ENCODE measurements at regions not wholly inside any gene's neighbourhood (a gene's known extent, or its start where the extent isn't known, plus 50 kb on each side); places are given as distances from the start of the nearest gene placed in this dataset.

DNA sequence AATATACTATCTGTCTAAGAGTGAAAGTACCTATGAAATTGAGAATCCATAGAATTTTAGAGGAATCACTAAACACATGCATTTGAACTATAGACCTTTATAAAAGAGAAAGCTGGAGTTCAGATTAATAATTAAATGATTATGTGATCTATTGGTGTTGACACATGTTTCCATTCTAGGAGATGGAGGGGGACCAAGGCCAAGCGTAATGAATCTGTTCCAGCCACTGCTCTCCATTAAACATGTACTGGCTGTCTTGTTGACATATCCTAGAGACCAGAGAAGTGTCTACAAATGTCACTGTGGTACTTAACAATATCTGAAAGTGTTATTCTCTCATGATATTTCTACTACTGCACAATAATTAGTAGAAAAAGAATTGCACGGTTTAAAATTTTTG is 432.4 kb downstream of the BMP2 start:
- Histone ChIP-seq H3K27me3 (ENCODE audit: insufficient read depth, low read length) (no peaks in the 10 kb centered on the region), H3K4me1 (ENCODE audit: control insufficient read depth in 1 of 2, insufficient read depth in 2 of 2, low read length in 2 of 2) (no peaks in the 10 kb centered on the region), H4K12ac (ENCODE audit: low read depth, low read length) (no peak overlapping the region), H3K4me3 (ENCODE audit: low read depth, low read length) (no peak overlapping the region), H4K91ac (ENCODE audit: low read depth, low read length) (no peak overlapping the region), H3K9ac (ENCODE audit: low read length) (no peak overlapping the region), H3K18ac (ENCODE audit: low read length) (no peak overlapping the region), H3K9me3 (ENCODE audit: insufficient read depth, low read depth, low read length) (no peaks in the 10 kb centered on the region), H3K27ac (ENCODE audit: low read depth, low read length) (no peak overlapping the region), H2BK5ac (ENCODE audit: low read depth, low read length, poor library complexity) (no peak overlapping the region), H3K23ac (ENCODE audit: low read length) (no peak overlapping the region), H3K4ac (ENCODE audit: low read depth, low read length) (no peak overlapping the region), H3K79me1 (ENCODE audit: low read length) (no peaks in the 10 kb centered on the region), H2AFZ (ENCODE audit: insufficient read depth, low read length, poor library complexity) (no peak overlapping the region), H3K79me2 (ENCODE audit: control insufficient read depth, insufficient read depth, low read length, poor library complexity) (no peaks in the 10 kb centered on the region), H2BK12ac (ENCODE audit: low read length) (no peak overlapping the region), H3K36me3 (ENCODE audit: control insufficient read depth in 1 of 2, insufficient read depth in 2 of 2, low read length in 2 of 2) (no peaks in the 10 kb centered on the region), H4K8ac (ENCODE audit: low read depth, low read length) (no peak overlapping the region), H3K4me2 (ENCODE audit: low read length) (no peak overlapping the region), H3K14ac (ENCODE audit: low read length) (no peak overlapping the region), H2BK120ac (ENCODE audit: insufficient read depth, low read length, poor library complexity) (no peak overlapping the region), H2AK5ac (ENCODE audit: low read length) (no peak overlapping the region)
- DNase-seq = no peak
- no CpG with 5 or more reads among the region's 2 CpGs for WGBS (ENCODE audit: extremely low coverage, insufficient coverage, insufficient read length)

DNA sequence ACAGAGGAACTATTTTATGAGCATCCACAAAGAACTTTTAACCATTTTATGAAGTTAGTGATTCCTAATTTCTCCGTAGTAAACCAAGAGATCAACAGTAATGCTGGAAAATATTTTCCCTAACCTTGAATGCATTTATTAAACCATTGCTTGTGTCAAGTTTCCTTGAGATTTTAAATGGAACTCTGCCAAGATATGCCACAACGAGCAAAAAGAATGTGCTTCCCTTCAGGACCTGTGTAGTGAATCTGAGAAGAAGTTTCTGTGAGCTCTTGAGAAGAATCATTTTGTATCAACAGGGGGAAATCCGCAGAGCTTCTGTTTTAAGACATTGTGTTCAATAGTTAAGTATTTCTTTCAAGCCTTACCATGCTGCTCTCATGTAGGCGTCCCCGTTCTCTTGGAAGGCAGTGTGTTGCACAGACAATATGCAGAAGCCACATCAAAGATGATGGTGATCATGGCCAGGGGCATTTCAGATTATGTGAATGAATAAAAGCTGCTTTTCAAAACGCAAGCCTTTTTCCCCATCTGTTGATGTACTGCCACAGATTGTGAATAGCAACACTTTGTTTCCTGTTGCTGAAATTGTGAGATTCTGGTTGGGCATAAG is 439.8 kb downstream of the BMP2 start:
- Histone ChIP-seq H3K27me3 (ENCODE audit: insufficient read depth, low read length) (no peaks in the 10 kb centered on the region), H3K9me3 (ENCODE audit: insufficient read depth, low read depth, low read length) (no peaks in the 10 kb centered on the region), H2BK5ac (ENCODE audit: low read depth, low read length, poor library complexity) (no peak overlapping the region), H3K79me2 (ENCODE audit: control insufficient read depth, insufficient read depth, low read length, poor library complexity) (no peaks in the 10 kb centered on the region), H3K18ac (ENCODE audit: low read length) (no peak overlapping the region), H3K4me2 (ENCODE audit: low read length) (no peak overlapping the region), H3K79me1 (ENCODE audit: low read length) (no peaks in the 10 kb centered on the region), H3K9ac (ENCODE audit: low read length) (no peak overlapping the region), H2BK12ac (ENCODE audit: low read length) (no peak overlapping the region), H4K12ac (ENCODE audit: low read depth, low read length) (no peak overlapping the region), H3K27ac (ENCODE audit: low read depth, low read length) (no peak overlapping the region), H4K8ac (ENCODE audit: low read depth, low read length) (no peak overlapping the region), H3K4me3 (ENCODE audit: low read depth, low read length) (no peak overlapping the region), H4K91ac (ENCODE audit: low read depth, low read length) (no peak overlapping the region), H3K4ac (ENCODE audit: low read depth, low read length) (no peak overlapping the region), H2AK5ac (ENCODE audit: low read length) (no peak overlapping the region), H3K14ac (ENCODE audit: low read length) (no peak overlapping the region), H3K36me3 (ENCODE audit: control insufficient read depth in 1 of 2, insufficient read depth in 2 of 2, low read length in 2 of 2) (no peaks in the 10 kb centered on the region), H3K23ac (ENCODE audit: low read length) (no peak overlapping the region), H2BK120ac (ENCODE audit: insufficient read depth, low read length, poor library complexity) (no peak overlapping the region), H2AFZ (ENCODE audit: insufficient read depth, low read length, poor library complexity) (no peak overlapping the region), H3K4me1 (ENCODE audit: control insufficient read depth in 1 of 2, insufficient read depth in 2 of 2, low read length in 2 of 2) (no peaks in the 10 kb centered on the region)
- WGBS (ENCODE audit: extremely low coverage, insufficient coverage, insufficient read length) = no CpG with 5 or more reads among the region's 6 CpGs
- DNase-seq = no peak

DNA sequence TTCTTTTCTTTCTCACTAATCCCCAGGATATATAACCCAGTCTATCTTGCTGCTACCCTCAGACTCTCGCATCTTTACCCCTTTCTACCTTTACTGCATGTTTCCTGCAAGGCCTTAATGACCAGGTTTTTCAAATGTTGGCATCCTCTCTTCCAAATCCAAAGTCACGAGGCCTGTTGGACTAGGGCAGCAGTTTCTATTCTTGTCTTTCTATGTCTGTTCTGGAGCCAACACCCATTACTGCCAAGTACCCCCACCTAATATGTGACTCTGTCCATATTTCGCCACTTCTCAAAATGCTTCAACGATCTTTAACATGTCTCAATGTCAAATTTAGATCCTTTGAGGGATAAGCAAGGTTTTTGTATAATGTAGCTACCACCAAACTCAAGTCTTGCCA is 443.4 kb downstream of the BMP2 start:
- Histone ChIP-seq H2BK120ac (ENCODE audit: insufficient read depth, low read length, poor library complexity) (no peak overlapping the region), H3K79me1 (ENCODE audit: low read length) (no peaks in the 10 kb centered on the region), H3K27ac (ENCODE audit: low read depth, low read length) (no peak overlapping the region), H4K91ac (ENCODE audit: low read depth, low read length) (no peak overlapping the region), H2BK5ac (ENCODE audit: low read depth, low read length, poor library complexity) (no peak overlapping the region), H2BK12ac (ENCODE audit: low read length) (no peak overlapping the region), H3K27me3 (ENCODE audit: insufficient read depth, low read length) (no peaks in the 10 kb centered on the region), H3K79me2 (ENCODE audit: control insufficient read depth, insufficient read depth, low read length, poor library complexity) (no peaks in the 10 kb centered on the region), H4K8ac (ENCODE audit: low read depth, low read length) (no peak overlapping the region), H3K4me2 (ENCODE audit: low read length) (no peak overlapping the region), H3K36me3 (ENCODE audit: control insufficient read depth in 1 of 2, insufficient read depth in 2 of 2, low read length in 2 of 2) (no peaks in the 10 kb centered on the region), H2AFZ (ENCODE audit: insufficient read depth, low read length, poor library complexity) (no peak overlapping the region), H3K4ac (ENCODE audit: low read depth, low read length) (no peak overlapping the region), H3K23ac (ENCODE audit: low read length) (no peak overlapping the region), H3K18ac (ENCODE audit: low read length) (no peak overlapping the region), H4K12ac (ENCODE audit: low read depth, low read length) (no peak overlapping the region), H3K4me1 (ENCODE audit: control insufficient read depth in 1 of 2, insufficient read depth in 2 of 2, low read length in 2 of 2) (no peaks in the 10 kb centered on the region), H3K14ac (ENCODE audit: low read length) (no peak overlapping the region), H3K4me3 (ENCODE audit: low read depth, low read length) (no peak overlapping the region), H2AK5ac (ENCODE audit: low read length) (no peak overlapping the region), H3K9ac (ENCODE audit: low read length) (no peak overlapping the region), H3K9me3 (ENCODE audit: insufficient read depth, low read depth, low read length) (no peaks in the 10 kb centered on the region)
- no peak for DNase-seq
- no CpG with 5 or more reads among the region's 4 CpGs for WGBS (ENCODE audit: extremely low coverage, insufficient coverage, insufficient read length)

DNA sequence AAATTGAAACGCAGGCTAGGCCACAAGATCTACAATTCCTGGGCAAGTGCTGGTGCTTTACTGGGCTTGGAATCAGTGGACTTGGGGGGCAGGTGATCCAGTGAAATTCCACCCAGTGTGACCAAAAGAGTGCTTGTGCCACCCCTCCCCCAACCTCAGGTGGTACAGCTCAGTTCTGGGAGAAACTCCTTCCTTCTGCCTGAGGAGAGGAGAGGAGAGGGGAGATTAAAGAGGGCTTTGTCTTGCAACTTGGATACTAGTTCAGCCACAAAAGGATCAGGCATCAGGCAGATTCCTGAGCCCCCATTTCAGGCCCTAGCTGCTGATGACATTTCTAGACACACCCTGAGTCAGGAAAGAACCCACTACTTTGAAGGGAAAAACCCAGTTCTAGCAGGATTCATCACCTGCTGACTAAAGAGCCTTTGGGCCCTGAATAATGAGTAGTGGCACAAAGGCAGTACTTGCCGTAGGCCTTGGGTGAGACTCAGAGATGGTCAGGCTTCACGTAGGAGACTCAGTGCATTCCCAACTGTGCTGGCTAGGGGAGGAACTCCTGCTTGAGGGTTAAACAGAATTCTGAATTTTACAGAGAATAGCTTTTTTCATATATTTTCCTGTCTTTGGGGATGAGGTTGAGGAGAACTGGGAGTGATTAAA is 446.7 kb downstream of the BMP2 start:
- Histone ChIP-seq H3K14ac (ENCODE audit: low read length) (no peak overlapping the region), H3K79me1 (ENCODE audit: low read length) (no peaks in the 10 kb centered on the region), H3K27me3 (ENCODE audit: insufficient read depth, low read length) (no peaks in the 10 kb centered on the region), H3K9ac (ENCODE audit: low read length) (no peak overlapping the region), H2AFZ (ENCODE audit: insufficient read depth, low read length, poor library complexity) (no peak overlapping the region), H3K4ac (ENCODE audit: low read depth, low read length) (no peak overlapping the region), H4K91ac (ENCODE audit: low read depth, low read length) (no peak overlapping the region), H4K12ac (ENCODE audit: low read depth, low read length) (no peak overlapping the region), H2BK12ac (ENCODE audit: low read length) (no peak overlapping the region), H3K27ac (ENCODE audit: low read depth, low read length) (no peak overlapping the region), H2AK5ac (ENCODE audit: low read length) (no peak overlapping the region), H2BK5ac (ENCODE audit: low read depth, low read length, poor library complexity) (no peak overlapping the region), H3K23ac (ENCODE audit: low read length) (no peak overlapping the region), H3K79me2 (ENCODE audit: control insufficient read depth, insufficient read depth, low read length, poor library complexity) (no peaks in the 10 kb centered on the region), H4K8ac (ENCODE audit: low read depth, low read length) (no peak overlapping the region), H2BK120ac (ENCODE audit: insufficient read depth, low read length, poor library complexity) (no peak overlapping the region), H3K36me3 (ENCODE audit: control insufficient read depth in 1 of 2, insufficient read depth in 2 of 2, low read length in 2 of 2) (no peaks in the 10 kb centered on the region), H3K4me1 (ENCODE audit: control insufficient read depth in 1 of 2, insufficient read depth in 2 of 2, low read length in 2 of 2) (no peaks in the 10 kb centered on the region), H3K4me3 (ENCODE audit: low read depth, low read length) (no peak overlapping the region), H3K9me3 (ENCODE audit: insufficient read depth, low read depth, low read length) (no peaks in the 10 kb centered on the region), H3K4me2 (ENCODE audit: low read length) (no peak overlapping the region), H3K18ac (ENCODE audit: low read length) (no peak overlapping the region)
- no peak for DNase-seq
- WGBS (ENCODE audit: extremely low coverage, insufficient coverage, insufficient read length) = no CpG with 5 or more reads among the region's 3 CpGs

Data from trophoblast cell (in vitro differentiated cells and primary cell).